Brain pericyte (primary cell): ENCODE measurements at regions not wholly inside any gene's neighbourhood (a gene's known extent, or its start where the extent isn't known, plus 50 kb on each side); places are given as distances from the start of the nearest gene placed in this dataset.

Source experiments
- DNase-seq: peaks from one replicate; pipeline ENCODE4 v3.0.0-alpha.2; 2012; ENCODE audit warnings: low read depth, low spot score

GRCh38 chr6:14660806-14661579 is 543.4 kb downstream of the CD83 start:
- no peak for DNase-seq

- no peak for DNase-seq
These were observed 544.1 kb downstream of the CD83 start for GRCh38 chr6:14661691-14662090.

- no peak for DNase-seq
These were observed 546.6 kb downstream of the CD83 start for GRCh38 chr6:14664112-14664601.

GRCh38 chr6:14664621-14665315 is 547.2 kb downstream of the CD83 start:
- no peak for DNase-seq

GRCh38 chr6:14665827-14666724 is 548.5 kb downstream of the CD83 start:
- peak; percentile 73 for DNase-seq

GRCh38 chr6:14670806-14671205 is 553.2 kb downstream of the CD83 start:
- no peak for DNase-seq

- DNase-seq = no peak
These were observed 553.7 kb downstream of the CD83 start for GRCh38 chr6:14671261-14671681.

- no peak for DNase-seq
These were observed 554.4 kb downstream of the CD83 start for GRCh38 chr6:14671937-14672336.

GRCh38 chr6:14673201-14673600 is 555.6 kb downstream of the CD83 start:
- no peak for DNase-seq

- no peak for DNase-seq
These were observed 556.9 kb downstream of the CD83 start for GRCh38 chr6:14674458-14674857.

- no peak for DNase-seq
These were observed 557.5 kb downstream of the CD83 start for GRCh38 chr6:14674867-14675648.

GRCh38 chr6:14676064-14676463 is 558.5 kb downstream of the CD83 start:
- DNase-seq = no peak

- DNase-seq = no peak
These were observed 559.6 kb downstream of the CD83 start for GRCh38 chr6:14676977-14677781.

- no peak for DNase-seq
These were observed 564.0 kb upstream of the JARID2 start for GRCh38 chr6:14681699-14682487.

GRCh38 chr6:14682812-14683211 is 563.1 kb upstream of the JARID2 start:
- DNase-seq = no peak

GRCh38 chr6:14689639-14690038 is 556.2 kb upstream of the JARID2 start:
- DNase-seq = no peak

GRCh38 chr6:14690120-14691056 is 555.5 kb upstream of the JARID2 start:
- no peak for DNase-seq

- no peak for DNase-seq
These were observed 553.7 kb upstream of the JARID2 start for GRCh38 chr6:14692208-14692607.
